Thyroid gland (tissue), 4 donors: ENCODE measurements at regions not wholly inside any gene's neighbourhood (a gene's known extent, or its start where the extent isn't known, plus 50 kb on each side); places are given as distances from the start of the nearest gene placed in this dataset.
A peak's percentile ranks its signal among the peaks of the same experiment; 100 is the strongest.

Experiments
- POLR2A ChIP-seq, 2 donors: fragments of 450-650 bp; IDR thresholded peaks; one replicate each; pipeline ENCODE4 v1.6.1; 2017; ENCODE audit warnings: antibody characterized with exemption in 2 of 2, mild to moderate bottlenecking in 2 of 2, moderate library complexity in 1 of 2
- TF ChIP-seq, protein P1 (sequence below), 6 experiments: fragments of 200-600 bp in 3 of 6; fragments of 450-650 bp in 3 of 6; sonication (generic) in 3 of 6; IDR thresholded peaks; one replicate each; pipeline ENCODE4 v1.5.1; 2016 to 2019; ENCODE audit warnings: antibody characterized with exemption in 6 of 6, mild to moderate bottlenecking in 2 of 6, inconsistent platforms in 1 of 6, moderate library complexity in 1 of 6

DNA sequence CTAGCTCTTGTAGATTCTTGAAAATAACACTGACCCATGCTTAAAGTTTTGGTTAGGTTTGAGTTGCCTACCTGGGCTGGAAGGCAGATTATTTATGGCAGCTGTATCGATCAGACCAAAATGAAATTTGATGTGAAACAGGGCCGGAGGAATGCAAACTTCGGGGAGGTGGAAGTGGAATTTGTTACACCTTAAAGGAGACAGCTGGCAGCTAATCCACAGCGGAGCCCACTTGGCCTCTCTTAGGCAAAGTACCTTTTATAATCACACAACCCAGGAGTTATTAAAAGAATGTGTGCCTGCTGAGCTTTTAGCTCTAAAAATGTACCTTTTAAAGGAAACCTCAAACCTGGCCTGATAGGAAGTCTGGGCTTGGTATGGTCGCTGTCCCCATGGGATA lies 250.9 kb upstream of the TPM1 start:
- TF ChIP-seq, protein P1, sequence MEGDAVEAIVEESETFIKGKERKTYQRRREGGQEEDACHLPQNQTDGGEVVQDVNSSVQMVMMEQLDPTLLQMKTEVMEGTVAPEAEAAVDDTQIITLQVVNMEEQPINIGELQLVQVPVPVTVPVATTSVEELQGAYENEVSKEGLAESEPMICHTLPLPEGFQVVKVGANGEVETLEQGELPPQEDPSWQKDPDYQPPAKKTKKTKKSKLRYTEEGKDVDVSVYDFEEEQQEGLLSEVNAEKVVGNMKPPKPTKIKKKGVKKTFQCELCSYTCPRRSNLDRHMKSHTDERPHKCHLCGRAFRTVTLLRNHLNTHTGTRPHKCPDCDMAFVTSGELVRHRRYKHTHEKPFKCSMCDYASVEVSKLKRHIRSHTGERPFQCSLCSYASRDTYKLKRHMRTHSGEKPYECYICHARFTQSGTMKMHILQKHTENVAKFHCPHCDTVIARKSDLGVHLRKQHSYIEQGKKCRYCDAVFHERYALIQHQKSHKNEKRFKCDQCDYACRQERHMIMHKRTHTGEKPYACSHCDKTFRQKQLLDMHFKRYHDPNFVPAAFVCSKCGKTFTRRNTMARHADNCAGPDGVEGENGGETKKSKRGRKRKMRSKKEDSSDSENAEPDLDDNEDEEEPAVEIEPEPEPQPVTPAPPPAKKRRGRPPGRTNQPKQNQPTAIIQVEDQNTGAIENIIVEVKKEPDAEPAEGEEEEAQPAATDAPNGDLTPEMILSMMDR (IDR thresholded peaks at IDR 0.05): no peak
- TF ChIP-seq POLR2A (IDR thresholded peaks at IDR 0.05): peak in 1 of 2 donors; percentile 47
